Smooth muscle cell (in vitro differentiated cells): ENCODE measurements at regions not wholly inside any gene's neighbourhood (a gene's known extent, or its start where the extent isn't known, plus 50 kb on each side); places are given as distances from the start of the nearest gene placed in this dataset.

ENCODE experiments used
- DNase-seq: peaks from one replicate; lab custom pipeline; 2025; ENCODE audit not compliant: unreplicated experiment; lab: John Stamatoyannopoulos, UW
- H2AFZ ChIP-seq: fragments of 200-600 bp; sonication (generic); 2 replicates; pipeline ENCODE4 v1.6.0; 2016; ENCODE audit warnings: antibody characterized with exemption, low read depth, mild to moderate bottlenecking
- H3F3A ChIP-seq: fragments of 200-600 bp; sonication (generic); 2 replicates; pipeline ENCODE4 v1.6.0; 2017; ENCODE audit warnings: antibody characterized with exemption, low read depth
- H3K27ac ChIP-seq: fragments of 200-600 bp; sonication (generic); 2 replicates; pipeline ENCODE4 v1.5.1; 2016; ENCODE audit warnings: low read depth, mild to moderate bottlenecking
- H3K27me3 ChIP-seq: fragments of 200-600 bp; sonication (generic); 2 replicates; pipeline ENCODE4 v1.6.1; 2016; ENCODE audit warnings: low read depth, mild to moderate bottlenecking
- H3K36me3 ChIP-seq: fragments of 200-600 bp; sonication (generic); 2 replicates; pipeline ENCODE4 v1.5.1; 2016; ENCODE audit warnings: low read depth
- H3K4me1 ChIP-seq: fragments of 200-600 bp; sonication (generic); 2 replicates; pipeline ENCODE4 v1.5.1; 2016; ENCODE audit warnings: low read depth
- H3K4me2 ChIP-seq: fragments of 200-600 bp; sonication (generic); 2 replicates; pipeline ENCODE4 v1.6.0; 2016; ENCODE audit warnings: mild to moderate bottlenecking
- H3K4me3 ChIP-seq: fragments of 200-600 bp; sonication (generic); 2 replicates; pipeline ENCODE4 v1.5.1; 2016; ENCODE audit warnings: mild to moderate bottlenecking
- H3K79me2 ChIP-seq: fragments of 200-600 bp; sonication (generic); 2 replicates; pipeline ENCODE4 v1.6.0; 2016; ENCODE audit warnings: low read depth, mild to moderate bottlenecking
- H3K9ac ChIP-seq: fragments of 200-600 bp; sonication (generic); 2 replicates; pipeline ENCODE4 v1.6.0; 2016; ENCODE audit warnings: low read depth
- H3K9me3 ChIP-seq: fragments of 200-600 bp; sonication (generic); replicated peaks from 2 replicates; pipeline ENCODE4 v1.5.1; 2016; ENCODE audit warnings: low read depth
- H4K20me1 ChIP-seq: fragments of 200-600 bp; sonication (generic); 2 replicates; pipeline ENCODE4 v1.6.0; 2016; ENCODE audit warnings: low read depth
- WGBS: methylation state at CpG from one replicate; pipeline ENCODE4 v1.1.7; 2016; ENCODE audit warnings: low lambda C conversion rate; 5-methylcytosine and 5-hydroxymethylcytosine counted together
- TF ChIP-seq, protein P1 (sequence below): fragments of 200-600 bp; sonication (generic); IDR thresholded peaks from 2 replicates; pipeline ENCODE4 v1.5.1; 2017; ENCODE audit warnings: borderline replicate concordance, mild to moderate bottlenecking, antibody characterized with exemption; ENCODE audit not compliant: insufficient read depth, poor library complexity, severe bottlenecking

DNA sequence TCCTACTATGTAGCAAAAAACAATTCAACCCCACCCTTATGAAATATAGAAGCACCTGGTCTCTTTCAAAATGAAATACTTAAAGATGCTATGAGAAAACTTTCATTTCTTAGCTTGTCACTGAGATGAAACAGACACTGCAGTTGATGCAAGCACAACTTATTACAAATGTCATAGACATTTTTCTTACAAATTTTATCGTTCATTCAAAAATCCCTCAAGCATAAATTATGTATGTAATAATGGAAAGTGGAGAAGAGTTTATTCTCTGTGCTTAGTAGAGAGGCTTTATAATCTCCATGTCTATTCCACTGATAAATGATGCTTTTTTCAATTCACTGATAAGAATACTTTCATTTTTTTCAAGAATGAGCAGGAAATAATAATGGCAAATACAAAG lies 1943.9 kb upstream of the IGFBP7 start:
- Histone ChIP-seq H2AFZ (no peak overlapping the region), H3K36me3 (no peaks in the 10 kb centered on the region), H3K9me3 (no peaks in the 10 kb centered on the region), H3K27me3 (no peaks in the 10 kb centered on the region), H3K4me1 (no peaks in the 10 kb centered on the region), H3K79me2 (no peaks in the 10 kb centered on the region), H3F3A (no peaks in the 10 kb centered on the region), H3K9ac (no peak overlapping the region), H3K4me2 (no peak overlapping the region), H3K27ac (no peak overlapping the region), H3K4me3 (no peak overlapping the region), H4K20me1 (no peaks in the 10 kb centered on the region)
- no peak for DNase-seq
- WGBS, result 81% methylated on average over 1 of the region's 1 CpG
- TF ChIP-seq, protein P1, sequence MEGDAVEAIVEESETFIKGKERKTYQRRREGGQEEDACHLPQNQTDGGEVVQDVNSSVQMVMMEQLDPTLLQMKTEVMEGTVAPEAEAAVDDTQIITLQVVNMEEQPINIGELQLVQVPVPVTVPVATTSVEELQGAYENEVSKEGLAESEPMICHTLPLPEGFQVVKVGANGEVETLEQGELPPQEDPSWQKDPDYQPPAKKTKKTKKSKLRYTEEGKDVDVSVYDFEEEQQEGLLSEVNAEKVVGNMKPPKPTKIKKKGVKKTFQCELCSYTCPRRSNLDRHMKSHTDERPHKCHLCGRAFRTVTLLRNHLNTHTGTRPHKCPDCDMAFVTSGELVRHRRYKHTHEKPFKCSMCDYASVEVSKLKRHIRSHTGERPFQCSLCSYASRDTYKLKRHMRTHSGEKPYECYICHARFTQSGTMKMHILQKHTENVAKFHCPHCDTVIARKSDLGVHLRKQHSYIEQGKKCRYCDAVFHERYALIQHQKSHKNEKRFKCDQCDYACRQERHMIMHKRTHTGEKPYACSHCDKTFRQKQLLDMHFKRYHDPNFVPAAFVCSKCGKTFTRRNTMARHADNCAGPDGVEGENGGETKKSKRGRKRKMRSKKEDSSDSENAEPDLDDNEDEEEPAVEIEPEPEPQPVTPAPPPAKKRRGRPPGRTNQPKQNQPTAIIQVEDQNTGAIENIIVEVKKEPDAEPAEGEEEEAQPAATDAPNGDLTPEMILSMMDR, result no peak

DNA sequence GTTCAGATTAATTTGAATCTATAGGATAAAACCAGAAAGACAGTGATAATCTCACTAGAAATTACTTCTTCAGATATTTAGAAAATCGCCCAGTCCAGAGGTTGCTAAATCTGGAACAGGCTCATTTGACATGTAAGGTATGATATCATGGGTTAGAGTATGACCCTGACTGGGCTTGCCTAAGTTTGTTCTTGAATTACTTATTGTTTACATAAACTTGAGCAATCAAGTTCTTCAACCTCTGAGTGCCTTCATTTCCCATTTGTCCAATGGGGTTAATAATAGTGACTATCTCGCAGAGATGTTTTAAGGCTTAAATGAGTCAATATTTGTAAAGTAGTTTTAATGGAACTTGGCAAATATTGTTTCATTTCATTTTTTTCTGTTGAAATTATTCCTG lies 1947.6 kb upstream of the IGFBP7 start:
- 92% methylated on average over 2 of the region's 2 CpGs for WGBS
- no peaks in the 10 kb centered on the region for H3K36me3 ChIP-seq
- TF ChIP-seq, protein P1, result no peak

DNA sequence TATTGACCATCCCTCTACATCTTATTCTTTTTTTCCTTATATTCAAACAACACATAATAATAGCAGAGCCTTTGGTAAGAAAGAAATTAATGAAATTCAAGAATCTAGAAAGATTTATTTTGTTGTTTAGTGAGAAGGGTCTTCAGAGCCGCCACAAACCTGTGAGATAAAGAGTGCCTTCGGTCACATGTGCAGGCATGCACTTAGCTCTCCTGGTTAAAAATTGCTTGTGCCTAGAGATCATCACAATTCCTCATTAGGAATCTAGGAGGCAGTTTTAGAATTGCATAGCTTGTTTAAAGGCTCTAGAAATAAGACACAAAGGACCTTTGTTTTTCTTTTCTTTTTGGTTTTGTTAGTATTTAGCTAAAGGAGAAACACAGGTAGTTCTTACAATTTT lies 1948.4 kb upstream of the IGFBP7 start:
- Histone ChIP-seq H3K9ac (no peak overlapping the region), H3K4me2 (no peak overlapping the region), H4K20me1 (no peaks in the 10 kb centered on the region), H3K4me1 (no peaks in the 10 kb centered on the region), H3K9me3 (no peaks in the 10 kb centered on the region), H3K27ac (no peak overlapping the region), H3K27me3 (no peaks in the 10 kb centered on the region), H3K36me3 (no peaks in the 10 kb centered on the region), H3F3A (no peaks in the 10 kb centered on the region), H3K4me3 (no peak overlapping the region), H3K79me2 (no peaks in the 10 kb centered on the region), H2AFZ (no peak overlapping the region)
- TF ChIP-seq, protein P1, result no peak
- WGBS, result 45% methylated on average over 2 of the region's 2 CpGs
- DNase-seq, result no peak

More for the DNA sequence above, 1947.6 kb upstream of the IGFBP7 start:
- no peaks in the 10 kb centered on the region for H3F3A ChIP-seq
- H4K20me1 ChIP-seq, result no peaks in the 10 kb centered on the region
- no peak overlapping the region for H3K4me3 ChIP-seq
- H2AFZ ChIP-seq, result no peak overlapping the region
- no peak for DNase-seq
- H3K27me3 ChIP-seq, result no peaks in the 10 kb centered on the region
- no peaks in the 10 kb centered on the region for H3K79me2 ChIP-seq
- no peaks in the 10 kb centered on the region for H3K9me3 ChIP-seq
- H3K4me2 ChIP-seq, result no peak overlapping the region
- H3K9ac ChIP-seq, result no peak overlapping the region
- no peaks in the 10 kb centered on the region for H3K4me1 ChIP-seq
- no peak overlapping the region for H3K27ac ChIP-seq

DNA sequence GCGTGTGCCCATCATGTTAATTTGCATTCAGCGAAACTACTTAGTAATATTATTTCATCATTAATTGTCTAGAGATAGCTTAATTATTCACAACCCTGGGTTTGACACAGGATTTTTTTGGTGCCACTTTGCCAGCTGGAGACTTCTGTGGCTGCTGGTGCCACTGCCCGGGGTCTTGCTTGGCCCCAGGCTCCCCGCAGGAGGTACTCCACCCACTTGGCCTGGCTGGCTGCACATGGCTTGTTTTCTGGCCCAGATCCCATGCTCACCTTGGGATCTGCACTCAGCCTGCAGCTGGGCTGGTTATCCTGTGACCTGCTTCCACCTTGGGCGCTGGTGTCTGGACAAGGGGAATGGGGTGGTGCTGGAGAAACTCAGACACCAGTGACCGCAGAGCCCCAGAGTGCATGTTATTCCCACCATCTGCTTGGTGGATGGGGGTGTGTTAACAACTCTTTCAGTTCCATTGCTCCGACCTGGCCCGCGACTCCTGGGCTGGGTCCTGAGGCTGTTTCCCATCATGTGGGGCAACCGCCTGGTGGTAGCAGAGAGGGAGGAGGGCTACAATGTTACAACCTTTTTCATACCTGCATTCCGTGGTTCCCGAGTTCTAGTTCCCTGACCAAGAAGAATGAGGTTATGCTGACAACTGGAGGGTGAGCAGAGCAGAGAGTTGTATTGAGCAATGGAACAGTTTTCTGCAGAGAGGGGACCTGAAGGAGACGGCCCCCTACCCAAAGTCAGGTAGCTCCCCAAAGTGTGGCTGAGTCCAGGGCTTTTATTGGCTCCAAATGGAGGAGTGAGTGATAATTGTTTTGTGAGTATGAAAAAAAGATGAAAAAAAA lies 1950.0 kb upstream of the IGFBP7 start:
- Histone ChIP-seq H3K9me3 (no peaks in the 10 kb centered on the region), H3K27ac (no peak overlapping the region), H3K4me1 (no peaks in the 10 kb centered on the region), H3K4me3 (no peak overlapping the region), H3K36me3 (no peaks in the 10 kb centered on the region), H3K27me3 (no peaks in the 10 kb centered on the region), H3K4me2 (no peak overlapping the region), H3K9ac (no peak overlapping the region), H3F3A (no peaks in the 10 kb centered on the region), H3K79me2 (no peaks in the 10 kb centered on the region), H4K20me1 (no peaks in the 10 kb centered on the region), H2AFZ (no peak overlapping the region)
- DNase-seq, result no peak
- TF ChIP-seq, protein P1, result no peak
- WGBS, result 92% methylated on average over 13 of the region's 13 CpGs
